ENCODE measurements at regions not wholly inside any gene's neighbourhood (a gene's known extent, or its start where the extent isn't known, plus 50 kb on each side); places are given as distances from the start of the nearest gene placed in this dataset.

- H3K27ac ChIP-seq: no peak overlapping the region
- TF ChIP-seq CTCF (IDR thresholded peaks at IDR 0.05) (no peak), ZFX (IDR thresholded peaks at IDR 0.05; ENCODE audit: borderline replicate concordance) (no peak)
These were observed 246.0 kb upstream of the GADL1 start for GRCh38 chr3:31140470-31140869.

- TF ChIP-seq CTCF (IDR thresholded peaks at IDR 0.05) (no peak), ZFX (IDR thresholded peaks at IDR 0.05; ENCODE audit: borderline replicate concordance) (no peak)
- H3K27ac ChIP-seq: no peak overlapping the region
These were observed 247.7 kb upstream of the GADL1 start for GRCh38 chr3:31142139-31142538.

- TF ChIP-seq ZFX (IDR thresholded peaks at IDR 0.05; ENCODE audit: borderline replicate concordance) (no peak), CTCF (IDR thresholded peaks at IDR 0.05) (no peak)
- no peak overlapping the region for H3K27ac ChIP-seq
These were observed 248.1 kb upstream of the GADL1 start for GRCh38 chr3:31142543-31142942.

- no peak for TF ChIP-seq ZFX (IDR thresholded peaks at IDR 0.05; ENCODE audit: borderline replicate concordance)
- TF ChIP-seq CTCF (IDR thresholded peaks at IDR 0.05): no peak
These were observed 250.6 kb upstream of the GADL1 start for GRCh38 chr3:31145062-31145461.

GRCh38 chr3:31147550-31147949, 253.1 kb upstream of the GADL1 start:
- TF ChIP-seq CTCF (IDR thresholded peaks at IDR 0.05): no peak
- TF ChIP-seq ZFX (IDR thresholded peaks at IDR 0.05; ENCODE audit: borderline replicate concordance): no peak

More at GRCh38 chr3:31145062-31145461, 250.6 kb upstream of the GADL1 start:
- H3K27ac ChIP-seq: no peak overlapping the region

GRCh38 chr3:31157047-31157694, 262.7 kb upstream of the GADL1 start:
- TF ChIP-seq CTCF (IDR thresholded peaks at IDR 0.05): no peak
- no peak for TF ChIP-seq ZFX (IDR thresholded peaks at IDR 0.05; ENCODE audit: borderline replicate concordance)

More at GRCh38 chr3:31147550-31147949, 253.1 kb upstream of the GADL1 start:
- H3K27ac ChIP-seq: no peak overlapping the region

GRCh38 chr3:31157893-31158620, 263.6 kb upstream of the GADL1 start:
- no peak overlapping the region for H3K27ac ChIP-seq
- TF ChIP-seq ZFX (IDR thresholded peaks at IDR 0.05; ENCODE audit: borderline replicate concordance) (no peak), CTCF (IDR thresholded peaks at IDR 0.05) (no peak)

More at GRCh38 chr3:31157047-31157694, 262.7 kb upstream of the GADL1 start:
- H3K27ac ChIP-seq: no peak overlapping the region
